ENCODE measurements at regions not wholly inside any gene's neighbourhood (a gene's known extent, or its start where the extent isn't known, plus 50 kb on each side); places are given as distances from the start of the nearest gene placed in this dataset.

- TF ChIP-seq CTCF (conservative IDR thresholded peaks at IDR 0.05; ENCODE audit: low read depth, low read length) (no peak), EZH2 (IDR thresholded peaks at IDR 0.05; ENCODE audit: borderline replicate concordance, low read depth, low read length, poor library complexity, severe bottlenecking) (no peak)
Measured at GRCh38 chr3:180185650-180186049, 148.9 kb upstream of the PEX5L start.
